H1 (cell line): ENCODE measurements at regions not wholly inside any gene's neighbourhood (a gene's known extent, or its start where the extent isn't known, plus 50 kb on each side); places are given as distances from the start of the nearest gene placed in this dataset.

ENCODE experiments used
- CTCF ChIA-PET: fragments of 300-600 bp; sonication (Branson Sonifier 250); formaldehyde crosslinking; loops from one replicate; lab custom pipeline; 2021; ENCODE audit not compliant: partially characterized antibody; lab: Charles Lee
- POLR2A ChIA-PET: fragments of 300-600 bp; sonication (Branson Sonifier 250); formaldehyde crosslinking; loops from one replicate; lab custom pipeline; 2021; ENCODE audit warnings: inconsistent platforms; ENCODE audit not compliant: partially characterized antibody; lab: Charles Lee
- DNase-seq, 2 experiments: peaks; one replicate each; pipeline versions ENCODE4 v3.0.0 to v3.0.0-alpha.2; 2010 to 2022; ENCODE audit warnings: low spot score in 2 of 2, low read depth in 1 of 2, mixed read lengths in 1 of 2
- FAIRE-seq: peaks from 2 replicates; lab custom pipeline; 2011; peaks lifted over from hg19 to GRCh38; lab: Jason Lieb, UNC
- H2AFZ ChIP-seq: 2 replicates; pipeline ENCODE4 v1.8.1; 2012; ENCODE audit warnings: low read length, inconsistent platforms
- H2AK5ac ChIP-seq: 2 replicates; pipeline ENCODE4 v1.6.1; 2013; ENCODE audit warnings: low read depth, low read length
- H2BK120ac ChIP-seq: replicated peaks from 2 replicates; pipeline ENCODE3; 2013; ENCODE audit warnings: low read depth, low read length, inconsistent platforms
- H2BK12ac ChIP-seq: 2 replicates; pipeline ENCODE4 v1.6.1; 2013; ENCODE audit warnings: low read depth, low read length
- H2BK15ac ChIP-seq: 2 replicates; pipeline ENCODE4 v1.6.1; 2013; ENCODE audit warnings: low read length
- H2BK20ac ChIP-seq: 2 replicates; pipeline ENCODE4 v1.6.1; 2013; ENCODE audit warnings: low read length
- H2BK5ac ChIP-seq: 2 replicates; pipeline ENCODE4 v1.6.1; 2013; ENCODE audit warnings: low read depth, low read length
- H3K14ac ChIP-seq: 2 replicates; pipeline ENCODE4 v1.6.1; 2013; ENCODE audit warnings: inconsistent platforms; ENCODE audit not compliant: insufficient read length
- H3K18ac ChIP-seq: 2 replicates; pipeline ENCODE4 v1.6.1; 2013; ENCODE audit warnings: low read length; ENCODE audit errors: extremely low read depth
- H3K23ac ChIP-seq: 2 replicates; pipeline ENCODE4 v1.6.1; 2013; ENCODE audit warnings: inconsistent platforms; ENCODE audit not compliant: insufficient read length
- H3K23me2 ChIP-seq: 2 replicates; pipeline ENCODE4 v1.6.1; 2013; ENCODE audit warnings: low read depth, low read length
- H3K27ac ChIP-seq: 2 replicates; pipeline ENCODE4 v1.6.1; 2011; ENCODE audit warnings: low read depth, low read length, inconsistent platforms
- H3K27me3 ChIP-seq, 4 experiments: replicated peaks in 1 of 4; 1 replicate in 1 of 4; 2 replicates in 3 of 4; pipeline versions ENCODE4 v1.6.1 to v1.8.1; 2011 to 2013; ENCODE audit warnings: low read length in 3 of 4, mild to moderate bottlenecking in 3 of 4, inconsistent platforms in 2 of 4, mixed read lengths in 2 of 4, moderate library complexity in 1 of 4; ENCODE audit not compliant: control insufficient read depth in 3 of 4, insufficient read depth in 3 of 4; ENCODE audit errors: extremely low read depth in 1 of 4
- H3K36me3 ChIP-seq, 4 experiments: 2 replicates each; pipeline versions ENCODE4 v1.6.1 to v1.8.1; 2011 to 2013; ENCODE audit warnings: mild to moderate bottlenecking in 4 of 4, low read length in 3 of 4, moderate library complexity in 2 of 4, control low read depth in 1 of 4, inconsistent platforms in 1 of 4; ENCODE audit not compliant: insufficient read depth in 4 of 4, control insufficient read depth in 2 of 4
- H3K4ac ChIP-seq: replicated peaks from 2 replicates; pipeline ENCODE3; 2013; ENCODE audit warnings: low read length, low read depth, mixed read lengths, inconsistent platforms; ENCODE audit not compliant: insufficient read length
- H3K4me1 ChIP-seq, 4 experiments: replicated peaks in 1 of 4; 1 replicate in 1 of 4; 2 replicates in 3 of 4; pipeline versions ENCODE4 v1.6.1 to v1.8.1; 2011 to 2013; ENCODE audit warnings: low read length in 3 of 4, inconsistent platforms in 2 of 4, mixed read lengths in 1 of 4; ENCODE audit not compliant: insufficient read depth in 4 of 4, control insufficient read depth in 3 of 4
- H3K4me2 ChIP-seq, 2 experiments: 2 replicates each; pipeline versions ENCODE4 v1.6.1 to v1.8.1; 2011 to 2013; ENCODE audit warnings: low read depth in 2 of 2, low read length in 2 of 2, control low read depth in 1 of 2, inconsistent platforms in 1 of 2, mild to moderate bottlenecking in 1 of 2; ENCODE audit not compliant: insufficient read depth in 1 of 2
- H3K4me3 ChIP-seq, 4 experiments: fragments of 200-600, 300-600 bp in 1 of 4; sonication (generic), shearing (Covaris generic), sonication (Bioruptor Twin) in 1 of 4; 2 replicates each; pipeline versions ENCODE4 v1.5.1 to v1.8.1; 2011 to 2016; ENCODE audit warnings: low read length in 4 of 4, low read depth in 3 of 4, control low read depth in 2 of 4, inconsistent platforms in 2 of 4, mild to moderate bottlenecking in 2 of 4, mixed read lengths in 1 of 4, moderate library complexity in 1 of 4; ENCODE audit not compliant: insufficient read depth in 2 of 4; ENCODE audit errors: extremely low read depth in 1 of 4
- H3K56ac ChIP-seq: replicated peaks from 2 replicates; pipeline ENCODE3; 2013; ENCODE audit warnings: low read depth, mild to moderate bottlenecking, mixed read lengths, low read length, inconsistent platforms; ENCODE audit not compliant: insufficient read length
- H3K79me1 ChIP-seq: 2 replicates; pipeline ENCODE4 v1.6.1; 2013; ENCODE audit warnings: low read depth, low read length, control low read depth
- H3K79me2 ChIP-seq, 2 experiments: 2 replicates each; pipeline versions ENCODE4 v1.6.1 to v1.8.1; 2012 to 2013; ENCODE audit warnings: low read length in 2 of 2, mild to moderate bottlenecking in 2 of 2, inconsistent platforms in 1 of 2; ENCODE audit not compliant: insufficient read depth in 2 of 2, control insufficient read depth in 1 of 2
- H3K9ac ChIP-seq, 4 experiments: replicated peaks in 1 of 4; 1 replicate in 1 of 4; 2 replicates in 3 of 4; pipeline versions ENCODE4 v1.6.1 to v1.8.1; 2011 to 2013; ENCODE audit warnings: low read depth in 3 of 4, low read length in 3 of 4, control low read depth in 2 of 4, mild to moderate bottlenecking in 2 of 4, moderate library complexity in 2 of 4, inconsistent platforms in 1 of 4; ENCODE audit errors: extremely low read depth in 1 of 4
- H3K9me3 ChIP-seq, 2 experiments: 2 replicates each; pipeline versions ENCODE4 v1.6.1 to v1.8.1; 2012 to 2013; ENCODE audit warnings: mild to moderate bottlenecking in 2 of 2, moderate library complexity in 2 of 2, control low read depth in 1 of 2, inconsistent platforms in 1 of 2, low read depth in 1 of 2, low read length in 1 of 2, mixed read lengths in 1 of 2; ENCODE audit not compliant: insufficient read depth in 2 of 2
- H4K20me1 ChIP-seq, 2 experiments: replicated peaks in 1 of 2; 2 replicates each; pipeline versions ENCODE3 to v1.8.1; 2011 to 2013; ENCODE audit warnings: inconsistent platforms in 2 of 2, low read length in 2 of 2, mild to moderate bottlenecking in 1 of 2; ENCODE audit not compliant: insufficient read depth in 2 of 2, control insufficient read depth in 1 of 2
- H4K5ac ChIP-seq: 2 replicates; pipeline ENCODE4 v1.6.1; 2013; ENCODE audit warnings: low read length, low read depth, mixed read lengths, inconsistent platforms; ENCODE audit not compliant: insufficient read length
- H4K8ac ChIP-seq: 2 replicates; pipeline ENCODE4 v1.8.0; 2013; ENCODE audit warnings: mild to moderate bottlenecking, moderate library complexity, low read length, inconsistent platforms; ENCODE audit not compliant: insufficient read depth; ENCODE audit errors: extremely low read depth
- H4K91ac ChIP-seq: replicated peaks from 2 replicates; pipeline ENCODE3; 2013; ENCODE audit warnings: low read length, mixed read lengths, inconsistent platforms; ENCODE audit not compliant: insufficient read length
- BCL11A ChIP-seq, 2 experiments: IDR thresholded peaks; one replicate each; pipeline ENCODE4 v1.6.1; 2011; ENCODE audit warnings: low read depth in 2 of 2, low read length in 2 of 2, mild to moderate bottlenecking in 2 of 2
- CBX8 ChIP-seq: fragments of 300-800, 300-1000 bp; sonication (generic); IDR thresholded peaks from 2 replicates; pipeline ENCODE4 v1.7.1; 2016; ENCODE audit warnings: low read depth, low read length, borderline replicate concordance
- CREB1 ChIP-seq: IDR thresholded peaks from 2 replicates; pipeline ENCODE4 v1.6.1; 2012; ENCODE audit warnings: inconsistent platforms
- EP300 ChIP-seq, 2 experiments: IDR thresholded peaks; 1 replicate in 1 of 2; 2 replicates in 1 of 2; pipeline ENCODE4 v1.6.1; 2011 to 2012; ENCODE audit warnings: low read depth in 2 of 2, low read length in 2 of 2, mild to moderate bottlenecking in 2 of 2, borderline replicate concordance in 1 of 2, inconsistent platforms in 1 of 2, moderate library complexity in 1 of 2
- EZH2 ChIP-seq: fragments of 200-600 bp; sonication (generic); IDR thresholded peaks from 2 replicates; pipeline ENCODE4 v1.7.1; 2012; ENCODE audit warnings: low read depth, mild to moderate bottlenecking, moderate library complexity, low read length, inconsistent platforms; ENCODE audit not compliant: severe bottlenecking
- GABPA ChIP-seq: IDR thresholded peaks from 2 replicates; pipeline ENCODE4 v1.6.1; 2011; ENCODE audit warnings: mild to moderate bottlenecking, low read length, moderate library complexity, borderline replicate concordance; ENCODE audit not compliant: insufficient read depth
- MAFK ChIP-seq: IDR thresholded peaks from 2 replicates; pipeline ENCODE4 v1.6.1; 2012; ENCODE audit warnings: low read depth, mild to moderate bottlenecking, improper control_type of control experiment, low read length
- POU5F1 ChIP-seq: IDR thresholded peaks from 2 replicates; pipeline ENCODE4 v1.6.1; 2011; ENCODE audit warnings: low read depth, mild to moderate bottlenecking, low read length, moderate library complexity
- RNF2 ChIP-seq: fragments of 200-900, 300-1000 bp; sonication (generic); IDR thresholded peaks from 2 replicates; pipeline ENCODE4 v1.7.1; 2016; ENCODE audit warnings: borderline replicate concordance, low read depth, mild to moderate bottlenecking, antibody characterized with exemption, low read length; ENCODE audit not compliant: poor library complexity, severe bottlenecking; ENCODE audit errors: missing control alignments
- SP1 ChIP-seq: IDR thresholded peaks from 2 replicates; pipeline ENCODE4 v1.6.1; 2011; ENCODE audit warnings: low read depth, low read length
- SP2 ChIP-seq: IDR thresholded peaks from 2 replicates; pipeline ENCODE4 v1.6.1; 2012; ENCODE audit warnings: mild to moderate bottlenecking, low read length, inconsistent platforms
- SRF ChIP-seq: IDR thresholded peaks from 2 replicates; pipeline ENCODE4 v1.6.1; 2011; ENCODE audit warnings: mild to moderate bottlenecking, low read depth, low read length, moderate library complexity
- TAF7 ChIP-seq: optimal IDR thresholded peaks from 2 replicates; pipeline ENCODE3; 2011; ENCODE audit warnings: low read depth, mild to moderate bottlenecking, inconsistent platforms, low read length, moderate library complexity, borderline replicate concordance
- TCF12 ChIP-seq: IDR thresholded peaks from 2 replicates; pipeline ENCODE4 v1.6.1; 2011; ENCODE audit warnings: low read depth, mild to moderate bottlenecking, low read length
- WGBS, 2 experiments: shearing (Covaris generic) in 1 of 2; methylation state at CpG; one replicate each; pipeline versions ENCODE4 v1.1.6 to v1.1.7; 2013 to 2015; ENCODE audit warnings: low lambda C conversion rate in 2 of 2, mixed read lengths in 2 of 2, inconsistent platforms in 1 of 2, low coverage in 1 of 2, missing lambda C conversion rate in 1 of 2; ENCODE audit not compliant: insufficient replicate concordance in 2 of 2, insufficient coverage in 1 of 2, insufficient read length in 1 of 2; ENCODE audit errors: extremely low coverage in 1 of 2, missing lambda C conversion rate in 1 of 2; 5-methylcytosine and 5-hydroxymethylcytosine counted together

GRCh38 chr1:101112051-101112780, 86.6 kb upstream of the DPH5 start:
- CTCF ChIA-PET = interaction anchor here (0.5 kb wide), 1 partner anchor 192 kb away, joined by 3 read pairs; no protein-coding TSS in a partner anchor
- H3K23me2 ChIP-seq = no peaks in the 10 kb centered on the region
- H3K27ac ChIP-seq = no peak overlapping the region
- no peak overlapping the region for H3K14ac ChIP-seq
- H3K36me3 ChIP-seq = no peaks in the 10 kb centered on the region
- no peak overlapping the region for H2BK5ac ChIP-seq
- H3K18ac ChIP-seq = no peak overlapping the region
- DNase-seq (no peak), FAIRE-seq (no peak)
- no peak overlapping the region for H2BK120ac ChIP-seq
- no peak overlapping the region for H3K9ac ChIP-seq
- TF ChIP-seq TAF7 (no peak), RNF2 (no peak), CREB1 (no peak), CBX8 (no peak), EP300 (IDR thresholded peaks at IDR 0.05; ENCODE audit: borderline replicate concordance in 1 of 2, low read depth in 2 of 2, low read length in 2 of 2) (no peak), SP2 (no peak), SRF (no peak), GABPA (no peak), BCL11A (IDR thresholded peaks at IDR 0.05; ENCODE audit: low read depth in 2 of 2, low read length in 2 of 2) (no peak), POU5F1 (no peak), MAFK (no peak), TCF12 (no peak), EZH2 (no peak), SP1 (no peak)
- WGBS, 2 experiments = 86% methylated on average over 6 of the region's 6 CpGs; no CpG with 5 or more reads in 1 of the 2 experiments
- H4K20me1 ChIP-seq = no peaks in the 10 kb centered on the region
- H3K27me3 ChIP-seq = no peaks in the 10 kb centered on the region
- H3K4me1 ChIP-seq = no peaks in the 10 kb centered on the region
- no peak overlapping the region for H2AK5ac ChIP-seq
- H2BK15ac ChIP-seq = no peak overlapping the region
- H2AFZ ChIP-seq = no peak overlapping the region
- no peak overlapping the region for H4K5ac ChIP-seq
- no peak overlapping the region for H3K23ac ChIP-seq
- H2BK12ac ChIP-seq = no peak overlapping the region
- no peak overlapping the region for H3K4ac ChIP-seq
- no peak overlapping the region for H4K8ac ChIP-seq
- no peaks in the 10 kb centered on the region for H3K9me3 ChIP-seq
- POLR2A ChIA-PET = no interaction called here
- H3K4me3 ChIP-seq = no peak overlapping the region
- no peak overlapping the region for H3K4me2 ChIP-seq
- H4K91ac ChIP-seq = no peak overlapping the region
- H2BK20ac ChIP-seq = no peak overlapping the region
- H3K56ac ChIP-seq = no peak overlapping the region
- H3K79me2 ChIP-seq = no peaks in the 10 kb centered on the region
- no peaks in the 10 kb centered on the region for H3K79me1 ChIP-seq
